GM18868 (cell line): ENCODE measurements at regions not wholly inside any gene's neighbourhood (a gene's known extent, or its start where the extent isn't known, plus 50 kb on each side); places are given as distances from the start of the nearest gene placed in this dataset.

ENCODE experiments used
- ATAC-seq: cut with Tn5 transposase; IDR thresholded peaks from one replicate; pipeline ENCODE4 v1.9.1; 2021; ENCODE audit warnings: mild to moderate bottlenecking, moderate library complexity; ENCODE audit not compliant: unreplicated experiment

DNA sequence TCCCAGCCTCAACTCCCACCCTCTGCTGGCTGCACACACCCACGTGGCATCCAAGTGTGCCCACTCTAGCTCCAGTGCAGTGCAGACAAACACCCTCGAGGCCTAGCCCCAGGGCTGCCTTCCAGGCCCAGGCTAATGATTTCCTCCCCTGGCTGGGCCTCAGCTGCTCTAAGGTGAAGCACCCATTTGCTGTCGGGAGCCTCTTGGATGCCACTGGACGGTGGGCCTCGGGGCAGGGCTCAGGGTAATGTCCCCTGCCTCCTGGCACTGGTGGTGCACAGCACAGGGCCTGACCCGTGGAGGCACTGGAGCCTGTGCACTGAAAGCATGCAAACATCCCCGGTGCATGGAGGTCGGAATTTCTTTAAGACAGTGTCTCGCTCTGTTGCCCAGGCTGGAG is 635.2 kb downstream of the TBC1D22A start:
- ATAC-seq, result no peak

DNA sequence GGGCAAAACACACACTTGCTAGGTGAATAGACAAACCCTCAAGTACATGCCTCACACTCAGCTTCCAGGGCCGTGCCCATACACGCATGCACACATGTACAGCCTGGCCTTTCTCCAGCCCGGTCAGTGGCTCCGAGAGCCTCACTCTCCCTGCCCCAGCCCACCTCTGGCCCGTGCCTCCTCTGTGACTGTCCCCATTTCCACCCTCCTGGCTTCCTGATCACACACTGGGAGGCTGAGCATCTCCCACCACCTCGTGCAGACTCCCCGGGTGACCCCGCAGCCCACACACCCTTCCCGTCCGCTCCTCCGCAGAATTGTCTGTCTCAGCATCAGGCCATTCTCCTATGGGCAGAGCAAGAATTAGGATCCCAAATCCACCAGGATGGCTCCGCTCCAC is 634.1 kb downstream of the TBC1D22A start:
- ATAC-seq, result no peak

DNA sequence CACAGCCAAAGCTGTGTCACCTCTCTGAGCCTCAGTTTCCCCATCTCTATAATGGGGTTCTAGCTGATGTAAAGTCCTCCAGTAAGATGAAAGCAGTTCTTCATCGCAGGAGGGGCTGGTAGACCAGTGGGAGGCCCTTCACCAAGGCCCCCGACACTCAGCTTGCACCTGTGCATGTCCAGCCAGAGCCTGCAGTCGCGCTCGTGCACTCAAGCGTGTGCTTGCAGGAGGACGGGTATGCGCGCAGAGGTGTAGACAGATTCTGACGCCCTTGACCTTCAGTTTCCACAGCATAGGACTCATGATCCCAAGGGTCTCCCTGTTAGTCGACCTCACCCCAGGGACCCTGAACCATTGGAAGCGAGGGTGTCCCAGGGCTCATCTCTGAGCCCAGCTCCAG is 633.7 kb downstream of the TBC1D22A start:
- no peak for ATAC-seq

DNA sequence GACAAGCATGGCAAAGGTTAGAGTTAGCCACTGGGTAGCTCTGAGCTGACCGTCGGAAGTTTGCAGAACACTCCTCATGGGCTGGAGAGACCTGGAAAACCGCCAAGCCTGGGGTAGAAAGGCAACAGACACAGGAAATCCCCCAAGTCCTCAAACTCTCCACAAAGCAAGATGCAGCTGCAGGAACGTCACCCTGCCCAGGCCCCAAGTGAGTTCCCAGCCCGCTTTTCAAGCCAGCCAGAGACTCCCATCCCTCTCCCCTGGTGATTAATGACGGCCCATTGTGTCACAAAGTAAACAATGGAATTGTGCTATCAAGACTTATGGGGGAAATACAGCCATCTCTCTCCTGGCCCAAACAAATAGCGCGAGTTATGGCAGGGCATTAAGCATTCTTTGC is 633.0 kb downstream of the TBC1D22A start:
- no peak for ATAC-seq

DNA sequence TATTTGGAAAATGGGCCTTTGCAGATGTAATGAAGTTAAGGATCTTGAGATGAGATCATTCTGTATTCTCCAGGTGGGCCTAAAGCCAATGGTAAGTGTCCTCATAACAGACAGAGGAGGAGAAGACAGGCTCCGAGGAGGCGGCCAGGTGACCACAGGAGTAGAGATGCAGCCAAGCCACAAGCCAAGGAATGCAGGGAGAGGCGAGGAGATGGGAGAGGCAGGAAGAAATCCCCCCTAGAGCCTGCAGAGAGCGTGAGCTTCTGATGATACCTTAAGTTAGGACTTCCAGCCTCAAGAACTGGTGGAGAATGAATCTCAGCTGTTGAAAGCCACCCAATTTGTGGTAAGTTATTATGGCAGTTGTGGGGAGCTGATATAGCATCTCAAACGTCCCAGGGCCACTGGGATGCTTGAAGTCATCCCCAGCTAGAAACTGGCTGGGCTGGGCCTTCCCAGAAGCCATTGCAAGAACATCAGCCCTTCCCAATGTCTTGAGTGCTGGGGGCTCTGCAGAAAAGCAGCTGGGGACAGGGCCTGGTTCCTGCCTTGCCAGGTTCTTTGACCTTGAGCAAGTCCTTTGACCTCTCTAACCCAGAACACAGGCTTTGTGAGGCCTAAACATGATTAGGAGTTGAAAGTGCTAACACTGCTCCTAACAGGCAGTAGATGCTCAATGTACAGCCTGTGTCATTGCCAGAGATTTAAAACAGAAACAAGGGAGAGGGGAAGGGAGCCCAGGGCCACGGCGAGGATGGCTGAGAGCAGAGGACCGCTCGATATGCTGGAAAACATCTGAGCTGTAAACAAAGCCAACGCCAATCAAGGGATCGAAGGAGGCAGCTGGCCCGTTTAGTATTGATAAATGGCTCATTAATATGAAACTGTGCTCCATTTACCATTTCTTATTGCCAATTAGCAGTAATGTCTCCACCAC is 632.3 kb downstream of the TBC1D22A start:
- no peak for ATAC-seq

DNA sequence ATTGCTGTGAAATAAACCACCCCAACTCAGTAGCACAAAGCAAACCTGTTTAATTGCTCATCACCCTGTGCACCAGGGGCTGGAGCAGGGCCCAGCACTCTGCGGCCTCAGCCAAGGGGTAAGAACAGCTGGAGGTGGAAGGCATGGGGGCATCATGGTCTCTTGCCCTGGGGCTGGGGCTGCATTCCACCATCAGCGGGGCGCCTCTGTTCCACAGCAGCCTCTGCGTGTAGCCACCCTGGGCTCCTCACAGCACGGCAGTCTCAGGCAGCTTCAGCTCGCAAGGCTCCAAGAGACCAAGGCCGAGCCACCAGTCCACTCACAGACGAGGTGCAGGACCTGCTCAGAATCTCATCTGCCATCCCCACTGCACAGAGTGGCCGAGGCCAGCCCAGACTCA is 630.7 kb downstream of the TBC1D22A start:
- no peak for ATAC-seq

DNA sequence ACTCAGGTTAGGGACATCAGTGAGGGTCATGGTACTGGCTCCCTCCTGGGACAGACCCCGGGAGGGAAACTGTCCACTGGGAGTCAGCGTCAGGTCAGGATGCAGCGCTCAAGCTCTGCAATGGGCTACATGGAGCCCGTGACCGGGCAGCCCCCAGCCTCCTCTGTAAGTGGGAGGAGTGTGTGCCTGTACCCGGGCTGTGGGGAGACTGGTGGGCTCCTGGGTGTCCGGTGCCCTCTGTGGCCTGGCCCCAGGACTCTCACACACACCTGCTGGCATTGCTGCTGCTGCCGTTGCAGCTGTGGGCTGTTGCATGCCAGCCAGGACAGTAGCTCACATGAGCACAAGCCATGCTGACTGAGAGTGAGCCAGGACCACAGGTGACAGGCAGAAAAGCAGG is 630.3 kb downstream of the TBC1D22A start:
- no peak for ATAC-seq

DNA sequence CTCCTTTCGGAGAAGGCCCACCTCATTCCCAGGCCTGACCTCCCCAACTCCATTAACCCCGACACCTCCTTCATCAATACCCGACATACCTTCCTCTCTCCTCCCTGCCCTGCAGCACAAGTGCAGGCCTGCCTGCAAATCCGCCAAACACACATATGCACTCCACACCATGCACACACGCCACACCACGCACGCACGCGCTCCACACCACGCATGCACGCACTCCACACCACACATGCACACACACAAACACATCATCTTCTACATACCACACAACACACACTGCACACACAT is 629.6 kb downstream of the TBC1D22A start:
- no peak for ATAC-seq

DNA sequence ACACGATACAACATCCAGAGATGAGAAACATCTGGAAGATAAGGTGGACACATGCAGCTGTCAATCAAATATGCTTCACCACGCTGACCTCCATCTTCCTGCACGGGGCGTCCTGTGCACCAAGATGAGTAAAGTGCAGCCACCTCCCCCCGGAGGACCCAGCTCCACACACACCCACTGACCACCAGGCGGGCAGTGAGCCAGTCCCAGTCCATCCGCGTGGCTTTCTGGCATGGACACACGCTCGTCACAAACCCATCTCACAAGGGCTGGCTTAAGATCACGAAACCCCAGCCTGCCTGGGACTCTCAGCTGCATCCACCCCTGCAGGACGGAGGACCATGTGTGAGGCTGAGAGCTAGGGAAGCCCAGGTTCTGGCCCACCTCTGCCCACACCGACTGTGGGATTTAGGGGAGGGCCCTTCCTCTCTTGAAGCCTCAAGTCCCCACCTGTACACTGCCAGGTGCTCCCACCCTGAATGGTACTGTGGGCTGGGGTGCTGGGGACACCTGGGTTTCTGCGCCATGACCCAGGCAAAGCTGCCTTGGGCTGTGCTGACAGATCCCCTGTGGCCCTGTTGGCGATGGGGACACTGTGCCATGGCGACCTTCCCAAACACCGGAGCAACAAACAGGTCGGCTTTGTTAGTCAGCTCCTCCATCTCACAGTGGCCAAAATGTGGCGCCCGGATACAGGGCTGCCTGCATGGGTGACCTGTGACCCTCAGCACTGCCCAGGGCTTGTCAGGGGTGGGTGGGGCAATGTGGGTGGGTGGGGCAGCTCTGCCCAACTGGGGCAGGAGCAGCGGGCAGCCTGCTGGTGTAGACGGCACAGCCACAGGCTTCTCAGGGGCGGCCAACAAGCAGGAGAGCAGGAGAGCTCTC is 629.0 kb downstream of the TBC1D22A start:
- no peak for ATAC-seq

DNA sequence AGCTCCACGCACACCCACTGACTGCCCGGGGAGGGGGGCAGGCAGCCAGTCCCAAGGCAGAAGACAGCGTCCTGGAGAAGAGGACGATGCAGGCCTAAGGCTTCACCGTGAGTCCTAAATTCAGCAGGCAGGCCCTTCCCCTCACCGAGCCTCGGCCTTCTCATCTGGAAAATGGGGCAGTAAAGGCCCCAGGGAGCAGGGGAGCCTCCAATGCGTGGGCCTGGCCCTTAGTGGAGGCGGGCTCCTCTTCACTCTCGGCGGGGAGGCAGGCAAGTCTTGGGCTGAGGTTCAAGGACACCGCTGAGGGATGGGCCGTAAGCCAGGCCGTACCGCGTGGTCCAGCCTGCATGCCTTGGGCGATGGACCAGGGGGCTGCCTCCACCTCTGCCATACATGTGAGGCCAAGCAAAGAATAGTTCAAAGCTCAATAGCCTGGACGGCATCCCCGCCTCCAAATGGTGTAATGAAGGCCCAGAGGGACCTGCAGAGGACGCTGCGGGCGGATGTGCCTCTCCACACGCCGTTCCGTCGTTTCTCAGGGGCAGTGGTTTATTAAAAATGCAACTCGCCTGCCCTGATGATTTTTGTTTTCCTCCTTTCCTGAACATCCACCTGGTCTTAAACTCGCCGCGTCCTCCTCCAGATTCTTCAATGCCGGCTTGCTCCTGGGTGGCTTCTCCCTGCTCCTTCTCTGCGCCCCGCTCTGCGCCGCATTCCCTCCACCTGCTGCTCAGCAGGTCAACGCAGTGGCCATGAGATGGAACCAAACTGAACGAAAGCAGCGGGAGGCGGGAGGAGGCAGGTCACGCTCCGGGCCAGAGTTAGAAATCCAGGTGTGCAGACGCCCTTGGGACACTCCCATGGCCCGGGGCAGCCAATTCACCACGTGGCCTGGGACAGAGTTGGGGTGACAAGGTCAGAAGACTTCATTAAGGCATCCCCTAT is 627.8 kb downstream of the TBC1D22A start:
- no peak for ATAC-seq

DNA sequence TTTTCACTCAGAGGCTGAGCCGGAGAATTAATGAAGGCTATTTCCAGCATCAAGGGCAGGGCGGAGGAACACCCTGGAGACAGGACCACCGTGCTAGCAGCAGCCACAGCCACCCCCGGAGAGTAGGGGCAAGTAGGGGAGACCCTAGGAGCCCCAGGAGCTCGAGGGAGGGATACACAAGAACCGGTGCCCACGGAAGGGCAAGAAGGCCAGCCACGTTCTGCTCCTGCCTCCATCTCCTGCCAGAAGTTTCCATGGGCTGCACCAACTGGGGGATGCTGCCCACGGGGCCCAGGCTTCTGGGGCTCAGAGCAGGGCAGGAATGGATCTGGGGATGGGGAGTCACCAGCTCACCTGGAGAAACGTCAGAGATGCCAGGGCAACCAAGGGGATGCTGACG is 626.8 kb downstream of the TBC1D22A start:
- no peak for ATAC-seq

DNA sequence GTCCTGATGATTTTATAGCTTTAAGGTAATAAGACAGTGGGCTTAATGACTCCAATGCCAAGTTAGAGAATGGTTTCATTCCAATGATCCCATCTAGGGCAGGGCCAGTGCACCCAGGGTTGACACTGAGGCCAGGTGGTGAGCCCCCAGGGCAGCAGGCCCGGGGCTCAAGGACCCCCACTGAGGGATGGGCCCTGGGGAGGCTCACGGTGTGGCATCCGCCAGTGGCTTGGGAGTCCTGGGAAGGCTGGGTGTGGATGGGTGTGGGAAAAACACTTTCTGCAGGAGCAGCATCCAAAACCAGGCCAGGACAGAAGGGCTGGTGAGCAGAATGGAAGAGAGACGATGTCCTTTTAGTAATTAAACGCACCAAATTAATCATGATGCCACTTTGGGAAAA is 626.3 kb downstream of the TBC1D22A start:
- no peak for ATAC-seq

DNA sequence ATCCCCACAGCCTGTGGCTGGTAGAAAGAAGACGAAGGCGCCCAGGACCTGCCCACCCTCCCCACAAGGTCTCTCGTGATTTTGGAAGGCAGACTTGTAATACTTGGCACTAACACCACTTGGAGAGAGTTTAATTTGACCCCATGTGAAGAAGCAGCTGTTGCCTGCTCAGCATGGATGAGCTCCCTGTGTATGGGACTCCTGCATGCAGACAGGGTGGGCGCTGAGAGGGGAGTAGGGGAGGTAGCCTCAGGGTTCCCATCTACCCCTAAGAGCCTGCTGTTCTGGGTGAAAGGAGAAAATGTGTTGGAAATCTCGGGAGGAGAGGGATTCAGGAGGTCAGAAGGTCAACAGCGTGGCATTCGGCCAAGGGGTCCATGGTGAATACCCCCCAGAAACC is 625.9 kb downstream of the TBC1D22A start:
- ATAC-seq, result no peak

DNA sequence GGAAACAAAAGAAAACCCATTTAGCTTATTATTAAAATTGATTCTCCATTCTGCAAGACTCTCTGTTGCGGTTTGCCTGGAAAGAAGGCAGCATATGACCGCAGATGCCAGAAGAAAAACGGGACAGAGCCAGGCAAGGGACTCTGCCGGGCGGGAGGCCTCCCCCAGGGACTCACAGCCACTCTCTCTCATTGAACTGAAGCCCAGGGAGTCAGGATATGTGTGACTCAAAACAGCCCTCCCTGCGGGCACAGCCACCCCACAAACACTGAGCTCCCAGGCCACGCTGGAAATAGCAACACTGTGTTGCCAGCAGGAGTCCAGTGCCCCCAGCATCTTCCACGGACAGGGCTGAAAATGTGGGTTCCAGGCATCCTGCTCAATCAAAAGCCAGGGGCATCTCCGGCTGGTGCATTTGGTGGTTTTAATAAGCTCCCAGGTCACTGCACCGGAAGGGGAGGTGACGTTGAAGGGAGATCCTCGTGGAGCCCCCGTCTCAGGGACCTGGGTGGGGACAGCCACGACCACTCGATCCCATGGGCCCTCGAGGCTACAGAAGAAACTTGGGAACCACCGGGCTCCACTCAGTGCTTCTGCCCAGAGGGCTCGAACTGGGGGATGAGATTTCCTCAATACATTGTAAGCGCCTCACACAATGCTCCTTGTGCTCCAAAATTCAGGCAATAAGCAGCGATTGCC is 624.5 kb downstream of the TBC1D22A start:
- ATAC-seq, result no peak

DNA sequence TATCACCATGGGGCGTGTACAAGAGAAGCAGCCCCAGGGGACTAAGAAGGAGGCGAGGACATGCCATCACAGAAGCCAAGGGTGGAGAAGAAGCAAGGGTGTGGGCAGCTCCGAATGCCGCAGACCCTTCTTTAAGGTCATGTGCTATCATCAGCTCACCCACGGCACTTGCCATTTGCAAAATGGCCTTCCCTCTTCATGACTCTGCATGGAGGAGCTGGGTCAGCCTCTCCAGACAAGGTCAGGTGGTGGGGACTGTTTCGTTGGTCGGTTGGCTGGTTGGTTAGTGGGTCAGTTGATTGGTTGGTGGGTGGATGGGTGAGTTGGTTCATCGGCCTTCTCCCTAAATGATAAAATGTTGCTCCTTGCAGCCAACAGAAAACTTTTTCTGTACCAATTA is 622.5 kb downstream of the TBC1D22A start:
- ATAC-seq, result no peak

DNA sequence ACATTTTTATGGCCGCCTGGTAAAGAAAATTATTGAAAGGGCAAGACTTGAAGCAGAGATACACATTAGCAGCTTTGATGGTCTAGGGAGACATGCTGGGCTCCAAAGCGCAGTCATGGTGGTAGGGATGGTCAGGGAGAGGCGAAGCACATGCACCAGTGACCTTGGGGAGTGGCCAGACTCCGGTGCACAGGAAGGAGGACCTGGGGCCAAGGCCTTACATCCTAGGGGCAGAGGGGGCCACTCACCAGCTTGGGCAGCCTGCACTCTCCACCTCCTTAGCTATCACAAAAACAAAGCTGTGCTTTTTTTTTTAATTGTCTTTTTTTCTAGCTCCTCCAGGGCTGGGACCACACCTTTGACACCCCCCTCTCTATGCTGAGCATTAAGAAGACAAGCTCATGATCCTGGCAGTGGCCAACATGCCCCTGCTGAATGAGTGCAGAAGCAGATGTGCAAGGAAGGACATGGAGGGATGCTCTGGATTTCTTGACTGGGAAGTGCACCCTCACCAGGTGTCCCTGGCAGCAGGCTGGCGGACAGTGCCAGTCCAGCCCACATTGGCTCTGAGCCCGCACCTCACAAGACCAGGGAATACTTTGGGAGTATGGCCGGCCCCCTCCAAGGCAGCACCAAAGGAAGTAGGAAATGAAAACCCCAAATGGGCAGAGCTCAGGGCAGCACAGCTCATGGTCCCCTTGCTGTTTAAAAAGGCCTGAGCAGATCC is 619.9 kb downstream of the TBC1D22A start:
- no peak for ATAC-seq

DNA sequence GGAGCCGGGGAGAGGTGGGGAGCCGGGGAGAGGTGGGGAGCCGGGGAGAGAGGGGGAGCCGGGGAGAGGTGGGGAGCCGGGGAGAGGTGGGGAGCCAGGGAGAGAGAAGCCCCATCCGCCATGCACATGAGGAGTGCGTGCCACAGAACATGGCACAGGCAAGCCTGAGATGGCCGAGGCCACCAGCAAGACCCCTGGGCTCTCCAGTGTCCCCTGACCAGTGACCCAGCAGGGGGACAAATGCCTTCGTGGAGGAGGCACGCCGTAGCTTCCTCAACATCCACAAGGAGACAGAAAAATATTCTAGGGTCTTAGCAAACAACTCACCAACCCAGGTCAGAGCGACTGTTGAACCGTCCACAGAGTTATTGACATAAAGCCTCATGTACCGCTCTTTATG is 618.8 kb downstream of the TBC1D22A start:
- no peak for ATAC-seq

DNA sequence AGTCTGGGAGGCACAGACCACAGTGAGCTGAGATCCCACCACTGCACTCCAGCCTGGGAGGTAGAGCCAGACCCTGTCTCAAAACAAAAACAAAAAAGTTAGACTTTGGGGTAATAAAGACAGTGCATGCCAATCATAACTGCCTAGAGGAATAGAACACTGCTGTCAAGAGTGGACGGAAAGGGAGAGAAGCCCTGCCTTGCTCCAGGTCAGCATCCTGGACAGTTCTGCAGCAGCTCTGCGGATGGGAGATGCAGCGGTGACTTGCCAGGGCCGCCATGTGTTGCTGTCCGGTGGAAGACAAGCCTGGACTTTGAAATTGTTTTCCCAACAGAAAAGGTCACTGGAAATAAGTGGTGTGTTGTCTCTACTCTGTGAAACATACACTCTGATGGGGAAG is 618.2 kb downstream of the TBC1D22A start:
- ATAC-seq, result no peak

DNA sequence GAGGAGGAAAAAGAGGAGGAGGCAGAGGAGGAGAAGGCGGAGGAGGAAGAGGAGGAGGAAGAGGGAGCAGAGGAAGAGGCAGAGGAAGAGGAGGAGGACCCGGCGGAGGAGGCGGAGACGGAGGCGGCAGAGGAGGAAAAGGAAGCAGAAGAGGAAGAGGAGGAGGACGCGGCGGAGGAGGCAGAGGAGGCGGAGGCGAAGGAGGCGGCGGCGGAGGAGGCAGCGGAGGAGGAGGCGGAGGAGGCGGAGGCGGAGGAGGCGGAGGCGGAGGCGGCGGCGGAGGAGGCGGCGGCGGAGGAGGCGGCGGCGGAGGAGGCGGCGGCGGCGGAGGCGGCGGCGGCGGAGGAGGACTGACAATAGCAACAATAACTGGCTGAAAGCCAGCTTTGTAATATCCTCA is 616.6 kb downstream of the TBC1D22A start:
- ATAC-seq, result no peak
